Stimulated activated CD4-positive, alpha-beta T cell treated with anti-CD3 and anti-CD28 coated beads, Interleukin-4, amount 100 ng/mL, for 4 hours (primary cell): ENCODE measurements at regions not wholly inside any gene's neighbourhood (a gene's known extent, or its start where the extent isn't known, plus 50 kb on each side); places are given as distances from the start of the nearest gene placed in this dataset.

Source experiments
- DNase-seq, 2 experiments: peaks; one replicate each; pipeline ENCODE4 v3.0.0-alpha.2; 2020

GRCh38 chr1:5098981-5099385, 444.6 kb downstream of the AJAP1 start:
- DNase-seq, result no peak

GRCh38 chr1:5093042-5093441, 438.6 kb downstream of the AJAP1 start:
- DNase-seq, result no peak

GRCh38 chr1:5084676-5085075, 430.3 kb downstream of the AJAP1 start:
- DNase-seq, result no peak

GRCh38 chr1:5067246-5067645, 412.8 kb downstream of the AJAP1 start:
- no peak for DNase-seq

GRCh38 chr1:5053744-5054143, 399.3 kb downstream of the AJAP1 start:
- DNase-seq, result no peak

GRCh38 chr1:5029136-5029535, 374.7 kb downstream of the AJAP1 start:
- no peak for DNase-seq

GRCh38 chr1:5012249-5012648, 357.8 kb downstream of the AJAP1 start:
- no peak for DNase-seq

GRCh38 chr1:5010656-5011055, 356.2 kb downstream of the AJAP1 start:
- no peak for DNase-seq

- DNase-seq, result no peak
Measured at GRCh38 chr1:5010236-5010635, 355.8 kb downstream of the AJAP1 start.

- DNase-seq, result no peak
Measured at GRCh38 chr1:5009376-5010065, 355.1 kb downstream of the AJAP1 start.

GRCh38 chr1:5005171-5005570, 350.8 kb downstream of the AJAP1 start:
- no peak for DNase-seq

GRCh38 chr1:5002676-5003075, 348.3 kb downstream of the AJAP1 start:
- DNase-seq, result no peak

- DNase-seq, result no peak
Measured at GRCh38 chr1:5001466-5001865, 347.1 kb downstream of the AJAP1 start.

GRCh38 chr1:4986306-4986705, 331.9 kb downstream of the AJAP1 start:
- DNase-seq, result no peak

- DNase-seq, result no peak
Measured at GRCh38 chr1:4984841-4985240, 330.4 kb downstream of the AJAP1 start.

- no peak for DNase-seq
Measured at GRCh38 chr1:4980211-4980610, 325.8 kb downstream of the AJAP1 start.

GRCh38 chr1:4978660-4979390, 324.4 kb downstream of the AJAP1 start:
- no peak for DNase-seq

GRCh38 chr1:4977701-4978100, 323.3 kb downstream of the AJAP1 start:
- no peak for DNase-seq

- DNase-seq, result no peak
Measured at GRCh38 chr1:4976859-4977440, 322.5 kb downstream of the AJAP1 start.

GRCh38 chr1:4975856-4976255, 321.4 kb downstream of the AJAP1 start:
- DNase-seq, result no peak

- DNase-seq, result no peak
Measured at GRCh38 chr1:4974981-4975685, 320.7 kb downstream of the AJAP1 start.

- no peak for DNase-seq
Measured at GRCh38 chr1:4973341-4973740, 318.9 kb downstream of the AJAP1 start.

- DNase-seq, result no peak
Measured at GRCh38 chr1:4972761-4973320, 318.4 kb downstream of the AJAP1 start.
